ENCODE measurements at regions not wholly inside any gene's neighbourhood (a gene's known extent, or its start where the extent isn't known, plus 50 kb on each side); places are given as distances from the start of the nearest gene placed in this dataset.

GRCh38 chr5:6177926-6178325, 200.4 kb downstream of the MED10 start (continued):
- TF ChIP-seq PRDM6 (tag by site-specific recombination; IDR thresholded peaks at IDR 0.05), result no peak
- no peak for TF ChIP-seq MYNN (tag by site-specific recombination; IDR thresholded peaks at IDR 0.05; ENCODE audit: borderline replicate concordance)
- no peak for TF ChIP-seq ZNF302 (tag by site-specific recombination; IDR thresholded peaks at IDR 0.05; ENCODE audit: low read depth)
- TF ChIP-seq PRDM1 (tag by site-specific recombination; IDR thresholded peaks at IDR 0.05), result no peak

- Histone ChIP-seq H3K4me3 (ENCODE audit: low read depth, low read length) (no peak overlapping the region), H3K27ac (ENCODE audit: extremely low read depth, low read depth, low read length) (no peak overlapping the region), H3K36me3 (ENCODE audit: control insufficient read depth in 2 of 2, insufficient read depth in 1 of 2, low read length in 2 of 2) (no peaks in the 10 kb centered on the region), H3K9me3 (ENCODE audit: control insufficient read depth, insufficient read depth, low read depth, low read length) (no peaks in the 10 kb centered on the region), H3K4me1 (ENCODE audit: control insufficient read depth, insufficient read depth, low read length) (no peaks in the 10 kb centered on the region)
- TF ChIP-seq ZBTB26 (tag by site-specific recombination; optimal IDR thresholded peaks at IDR 0.05), result no peak
- TF ChIP-seq ZIC2 (tag by site-specific recombination; IDR thresholded peaks at IDR 0.05), result no peak
- TF ChIP-seq ZNF211 (tag by site-specific recombination; IDR thresholded peaks at IDR 0.05; ENCODE audit: low read depth), result no peak
- no peak for TF ChIP-seq ZNF518A (tag by site-specific recombination; conservative IDR thresholded peaks at IDR 0.05; ENCODE audit: low read depth)
- TF ChIP-seq ZNF548 (tag by site-specific recombination; IDR thresholded peaks at IDR 0.05), result no peak
- no peak for TF ChIP-seq ZNF76 (tag by site-specific recombination; IDR thresholded peaks at IDR 0.05; ENCODE audit: borderline replicate concordance, low read depth)
- TF ChIP-seq EGR2 (tag by site-specific recombination; IDR thresholded peaks at IDR 0.05; ENCODE audit: low read depth), result no peak
- TF ChIP-seq ZNF416 (tag by site-specific recombination; IDR thresholded peaks at IDR 0.05), result no peak
- no peak for TF ChIP-seq ZNF157 (tag by site-specific recombination; IDR thresholded peaks at IDR 0.05)
- TF ChIP-seq ZNF121 (tag by site-specific recombination; IDR thresholded peaks at IDR 0.05), result no peak
- TF ChIP-seq AEBP2 (tag by site-specific recombination; IDR thresholded peaks at IDR 0.05; ENCODE audit: borderline replicate concordance), result no peak
- no peak for TF ChIP-seq ZNF707 (tag by site-specific recombination; IDR thresholded peaks at IDR 0.05)
- no peak for TF ChIP-seq ZNF398 (tag by site-specific recombination; IDR thresholded peaks at IDR 0.05)
- TF ChIP-seq ZNF354C (tag by site-specific recombination; IDR thresholded peaks at IDR 0.05; ENCODE audit: borderline replicate concordance, low read depth), result no peak
- no peak for TF ChIP-seq ZNF341 (tag by site-specific recombination; IDR thresholded peaks at IDR 0.05; ENCODE audit: low read depth)
- TF ChIP-seq TSHZ1 (tag by site-specific recombination; IDR thresholded peaks at IDR 0.05; ENCODE audit: borderline replicate concordance), result no peak
- ChIA-PET POLR2A (no interaction called here), CTCF (no interaction called here)
Observed at GRCh38 chr5:6176102-6176693, 202.1 kb downstream of the MED10 start.
